ENCODE measurements at regions not wholly inside any gene's neighbourhood (a gene's known extent, or its start where the extent isn't known, plus 50 kb on each side); places are given as distances from the start of the nearest gene placed in this dataset.

DNA sequence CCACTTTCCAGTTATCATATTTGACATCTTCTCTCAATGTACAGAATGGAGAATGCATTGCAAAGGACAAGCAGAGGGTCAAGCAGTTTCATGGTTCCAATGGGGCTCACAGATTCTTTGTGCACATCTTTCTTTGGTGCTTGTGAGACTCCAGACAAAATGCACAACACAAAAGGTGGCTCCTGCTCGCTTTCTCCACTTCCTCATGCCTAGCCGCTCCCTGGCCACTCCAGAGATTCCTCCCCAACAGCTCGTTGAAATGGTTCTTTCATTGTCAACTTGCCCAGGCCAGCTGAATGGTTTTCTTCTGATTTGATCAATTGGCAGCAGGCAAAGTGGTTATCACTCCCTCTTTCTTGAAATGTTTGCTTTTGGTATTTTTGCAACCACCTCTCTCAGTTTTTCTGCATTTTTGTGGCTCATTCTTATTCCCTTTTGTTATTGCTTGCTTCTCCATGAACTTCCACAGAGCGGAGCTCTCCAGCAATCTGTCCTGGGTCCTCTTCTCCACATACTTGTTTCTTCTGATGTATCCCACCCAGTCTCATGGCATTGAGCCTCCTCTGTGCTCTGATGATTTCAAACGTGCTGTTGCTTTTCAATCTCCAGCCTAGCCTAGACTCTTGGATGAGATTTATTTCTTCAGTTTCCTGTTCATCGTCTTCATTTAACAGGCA lies 507.8 kb upstream of the MKI67 start:
- no peak for DNase-seq (ENCODE audit: low spot score)
- TF ChIP-seq, protein P1, sequence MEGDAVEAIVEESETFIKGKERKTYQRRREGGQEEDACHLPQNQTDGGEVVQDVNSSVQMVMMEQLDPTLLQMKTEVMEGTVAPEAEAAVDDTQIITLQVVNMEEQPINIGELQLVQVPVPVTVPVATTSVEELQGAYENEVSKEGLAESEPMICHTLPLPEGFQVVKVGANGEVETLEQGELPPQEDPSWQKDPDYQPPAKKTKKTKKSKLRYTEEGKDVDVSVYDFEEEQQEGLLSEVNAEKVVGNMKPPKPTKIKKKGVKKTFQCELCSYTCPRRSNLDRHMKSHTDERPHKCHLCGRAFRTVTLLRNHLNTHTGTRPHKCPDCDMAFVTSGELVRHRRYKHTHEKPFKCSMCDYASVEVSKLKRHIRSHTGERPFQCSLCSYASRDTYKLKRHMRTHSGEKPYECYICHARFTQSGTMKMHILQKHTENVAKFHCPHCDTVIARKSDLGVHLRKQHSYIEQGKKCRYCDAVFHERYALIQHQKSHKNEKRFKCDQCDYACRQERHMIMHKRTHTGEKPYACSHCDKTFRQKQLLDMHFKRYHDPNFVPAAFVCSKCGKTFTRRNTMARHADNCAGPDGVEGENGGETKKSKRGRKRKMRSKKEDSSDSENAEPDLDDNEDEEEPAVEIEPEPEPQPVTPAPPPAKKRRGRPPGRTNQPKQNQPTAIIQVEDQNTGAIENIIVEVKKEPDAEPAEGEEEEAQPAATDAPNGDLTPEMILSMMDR (IDR thresholded peaks at IDR 0.05; ENCODE audit: extremely low read depth, missing control alignments), result no peak

DNA sequence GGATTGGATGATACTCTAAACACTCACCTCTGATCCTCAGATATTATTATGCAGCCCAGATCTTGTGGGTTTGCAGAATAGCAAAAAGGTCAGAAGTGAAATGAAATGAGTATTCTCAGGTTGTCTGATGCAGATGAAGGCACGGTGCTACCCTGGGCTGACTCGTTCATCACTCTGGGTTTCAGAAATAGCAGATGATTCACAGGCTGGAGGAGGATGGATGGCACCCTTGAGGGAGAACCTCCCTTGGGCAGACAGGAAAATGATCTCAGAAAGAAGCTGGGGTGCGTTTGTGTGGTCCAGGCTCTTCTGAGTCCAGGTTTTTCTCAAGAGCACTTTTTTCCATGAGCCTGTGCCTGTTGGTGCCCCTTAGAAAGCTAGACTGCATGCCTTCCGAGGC lies 515.8 kb upstream of the MKI67 start:
- TF ChIP-seq, protein P1 (IDR thresholded peaks at IDR 0.05; ENCODE audit: extremely low read depth, missing control alignments), result no peak
- no peak for DNase-seq (ENCODE audit: low spot score)

DNA sequence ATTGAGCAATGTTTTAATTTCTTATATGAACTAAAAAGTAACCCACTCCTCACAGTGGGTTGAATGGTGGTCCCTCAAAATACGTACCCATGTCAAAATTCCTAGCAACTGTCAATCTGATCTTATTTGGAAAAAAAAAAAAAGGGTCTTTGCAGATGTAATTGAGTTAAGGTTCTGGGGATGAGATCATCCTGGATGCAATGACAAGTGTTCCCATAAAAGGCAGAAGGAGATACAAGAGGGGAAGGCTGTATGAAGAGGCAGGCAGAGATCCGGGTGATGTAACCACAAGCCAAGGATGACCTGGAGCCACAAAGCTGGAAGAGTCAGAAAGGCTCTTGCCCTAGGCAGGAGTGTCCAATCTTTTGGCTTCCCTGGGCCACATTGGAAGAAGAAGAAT lies 516.3 kb upstream of the MKI67 start:
- TF ChIP-seq, protein P1 (IDR thresholded peaks at IDR 0.05; ENCODE audit: extremely low read depth, missing control alignments), result no peak
- DNase-seq (ENCODE audit: low spot score), result no peak

DNA sequence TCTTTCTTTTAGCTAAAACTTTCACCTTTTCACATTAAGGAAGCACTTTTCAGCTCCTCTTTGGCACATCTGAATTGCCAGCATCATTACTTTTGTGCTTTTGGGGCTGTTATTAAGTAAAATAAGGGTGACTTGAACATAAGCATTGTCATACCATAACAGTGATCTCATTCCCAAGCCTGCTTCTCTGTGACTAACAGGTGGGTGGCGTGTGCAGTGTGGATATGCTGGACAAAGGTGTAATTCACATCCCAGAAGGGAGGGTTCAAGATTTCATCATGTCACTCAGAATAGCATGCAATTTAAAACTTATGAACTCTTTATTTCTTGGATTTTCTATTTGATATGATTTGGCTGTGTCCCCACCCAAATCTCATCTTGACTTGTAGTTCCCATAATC lies 517.4 kb upstream of the MKI67 start:
- no peak for DNase-seq (ENCODE audit: low spot score)
- TF ChIP-seq, protein P1 (IDR thresholded peaks at IDR 0.05; ENCODE audit: extremely low read depth, missing control alignments), result no peak

DNA sequence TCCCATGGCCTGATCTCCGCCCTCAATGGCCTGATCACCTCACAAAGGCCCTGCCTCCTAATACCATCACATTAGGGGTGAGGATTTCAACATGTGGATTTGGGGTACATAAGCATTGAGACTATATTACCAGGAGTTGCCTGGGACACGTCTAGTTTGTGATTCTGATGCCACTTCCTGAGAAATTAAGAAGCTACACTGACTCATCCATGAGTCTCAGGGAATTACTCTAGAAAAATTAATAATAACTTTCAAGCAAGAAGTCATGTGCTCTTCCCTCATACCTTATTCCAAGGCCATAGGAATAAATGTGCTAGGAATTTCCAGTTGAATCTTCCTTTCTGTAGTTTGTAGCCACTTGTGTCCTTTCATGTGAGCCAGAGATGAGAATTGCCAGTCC lies 519.3 kb upstream of the MKI67 start:
- TF ChIP-seq, protein P1 (IDR thresholded peaks at IDR 0.05; ENCODE audit: extremely low read depth, missing control alignments), result no peak
- no peak for DNase-seq (ENCODE audit: low spot score)

DNA sequence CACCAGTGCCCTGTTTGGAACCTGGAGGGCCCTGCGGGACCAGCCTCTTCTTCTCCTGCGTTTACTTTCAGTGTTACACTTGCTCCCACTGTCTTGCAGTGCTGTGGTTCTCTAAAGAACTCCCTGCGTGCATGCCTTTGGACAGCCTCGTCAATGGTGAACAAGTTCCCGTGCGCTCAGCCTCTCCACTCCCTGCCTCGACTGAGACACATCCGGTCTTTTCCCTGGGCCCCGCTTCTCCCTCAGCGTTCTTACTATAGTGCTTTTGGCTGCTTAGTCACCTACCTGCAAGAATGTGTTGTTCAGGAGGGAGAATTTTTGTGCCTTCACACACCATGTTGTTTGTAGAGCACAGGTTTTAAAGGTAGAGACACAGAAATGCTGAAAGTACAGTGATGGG lies 520.7 kb upstream of the MKI67 start:
- no peak for DNase-seq (ENCODE audit: low spot score)
- TF ChIP-seq, protein P1 (IDR thresholded peaks at IDR 0.05; ENCODE audit: extremely low read depth, missing control alignments), result no peak

DNA sequence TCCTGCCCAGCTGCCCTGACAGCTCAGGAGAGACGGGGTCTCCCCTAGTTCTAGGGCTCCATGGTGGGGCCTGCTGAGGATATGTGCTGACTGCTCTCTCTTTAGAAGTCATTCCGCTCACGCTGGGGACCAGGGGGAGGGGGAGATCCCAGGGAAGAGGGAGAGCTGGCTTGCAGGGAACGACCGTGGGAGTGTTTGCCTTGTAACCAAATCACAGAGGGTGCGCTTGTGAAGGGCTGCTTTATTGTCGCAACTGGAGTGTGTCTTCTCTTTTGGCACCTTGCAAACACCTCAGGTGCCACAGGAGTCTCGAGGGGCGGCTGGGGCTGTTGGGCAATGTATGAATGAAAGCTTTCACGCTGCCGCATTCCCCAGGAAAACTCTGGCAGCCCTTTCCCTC lies 531.3 kb upstream of the MKI67 start:
- TF ChIP-seq, protein P1 (IDR thresholded peaks at IDR 0.05; ENCODE audit: extremely low read depth, missing control alignments), result no peak
- no peak for DNase-seq (ENCODE audit: low spot score)
